Mesenchymal stem cell (in vitro differentiated cells and primary cell): ENCODE measurements at regions not wholly inside any gene's neighbourhood (a gene's known extent, or its start where the extent isn't known, plus 50 kb on each side); places are given as distances from the start of the nearest gene placed in this dataset.

Experiments used
- DNase-seq: peaks from one replicate; pipeline ENCODE4 v3.0.0-alpha.2; 2013
- H2AFZ ChIP-seq: one replicate; pipeline ENCODE4 v1.6.1; 2013; ENCODE audit warnings: low read depth, mild to moderate bottlenecking, control low read depth, inconsistent platforms, low read length, moderate library complexity
- H2AK5ac ChIP-seq: 2 replicates; pipeline ENCODE4 v1.6.1; 2013; ENCODE audit warnings: low read length, moderate library complexity, mild to moderate bottlenecking, inconsistent platforms; ENCODE audit not compliant: severe bottlenecking
- H2BK120ac ChIP-seq: one replicate; pipeline ENCODE4 v1.6.1; 2013; ENCODE audit warnings: low read depth, mild to moderate bottlenecking, inconsistent platforms, low read length, moderate library complexity
- H2BK12ac ChIP-seq, 2 experiments: one replicate each; pipeline ENCODE4 v1.6.1; 2013; ENCODE audit warnings: inconsistent platforms in 2 of 2, low read length in 2 of 2, mild to moderate bottlenecking in 2 of 2, moderate library complexity in 2 of 2, control low read depth in 1 of 2
- H2BK15ac ChIP-seq: one replicate; pipeline ENCODE4 v1.6.1; 2013; ENCODE audit warnings: mild to moderate bottlenecking, low read depth, inconsistent platforms; ENCODE audit not compliant: poor library complexity, severe bottlenecking
- H2BK5ac ChIP-seq: 2 replicates; pipeline ENCODE4 v1.6.1; 2013; ENCODE audit warnings: low read depth, mild to moderate bottlenecking, low read length, control low read depth, inconsistent platforms; ENCODE audit not compliant: poor library complexity, severe bottlenecking
- H3K14ac ChIP-seq, 2 experiments: one replicate each; pipeline ENCODE4 v1.6.1; 2013; ENCODE audit warnings: inconsistent platforms in 2 of 2, low read length in 2 of 2, control low read depth in 1 of 2, mild to moderate bottlenecking in 1 of 2, moderate library complexity in 1 of 2
- H3K18ac ChIP-seq, 2 experiments: one replicate each; pipeline ENCODE4 v1.6.1; 2013; ENCODE audit warnings: inconsistent platforms in 2 of 2, low read length in 2 of 2, control low read depth in 1 of 2, low read depth in 1 of 2, mild to moderate bottlenecking in 1 of 2
- H3K23ac ChIP-seq, 2 experiments: one replicate each; pipeline ENCODE4 v1.6.1; 2013; ENCODE audit warnings: inconsistent platforms in 2 of 2, low read length in 2 of 2, mild to moderate bottlenecking in 2 of 2, moderate library complexity in 2 of 2, control low read depth in 1 of 2
- H3K27ac ChIP-seq: 2 replicates; pipeline ENCODE4 v1.5.1; 2013; ENCODE audit warnings: mild to moderate bottlenecking, moderate library complexity, low read length, control low read depth, inconsistent platforms; ENCODE audit not compliant: poor library complexity, severe bottlenecking
- H3K27me3 ChIP-seq, 2 experiments: 2 replicates each; pipeline versions ENCODE4 v1.6.1 to v1.7.0; 2013; ENCODE audit warnings: low read length in 2 of 2, mild to moderate bottlenecking in 2 of 2, moderate library complexity in 2 of 2, control low read depth in 1 of 2, inconsistent platforms in 1 of 2; ENCODE audit not compliant: control insufficient read depth in 1 of 2, insufficient read depth in 1 of 2
- H3K36me3 ChIP-seq, 2 experiments: 2 replicates each; pipeline versions ENCODE4 v1.6.1 to v1.7.0; 2013; ENCODE audit warnings: low read length in 2 of 2, control low read depth in 1 of 2, inconsistent platforms in 1 of 2, low read depth in 1 of 2, mild to moderate bottlenecking in 1 of 2; ENCODE audit not compliant: insufficient read depth in 2 of 2, control insufficient read depth in 1 of 2
- H3K4ac ChIP-seq, 2 experiments: one replicate each; pipeline ENCODE4 v1.6.1; 2013; ENCODE audit warnings: inconsistent platforms in 2 of 2, low read length in 2 of 2, mild to moderate bottlenecking in 2 of 2, moderate library complexity in 2 of 2, control low read depth in 1 of 2, low read depth in 1 of 2
- H3K4me1 ChIP-seq: 2 replicates; pipeline ENCODE4 v1.6.1; 2013; ENCODE audit warnings: low read depth, low read length, control low read depth; ENCODE audit not compliant: control insufficient read depth, insufficient read depth
- H3K4me2 ChIP-seq: 2 replicates; pipeline ENCODE4 v1.6.1; 2013; ENCODE audit warnings: low read length, mild to moderate bottlenecking, inconsistent platforms; ENCODE audit not compliant: poor library complexity, severe bottlenecking
- H3K4me3 ChIP-seq, 2 experiments: 2 replicates each; pipeline versions ENCODE4 v1.5.1 to v1.7.0; 2013; ENCODE audit warnings: low read length in 2 of 2, mild to moderate bottlenecking in 2 of 2, control low read depth in 1 of 2, low read depth in 1 of 2; ENCODE audit not compliant: insufficient read depth in 1 of 2
- H3K79me1 ChIP-seq: replicated peaks from 2 replicates; pipeline ENCODE4 v1.6.1; 2013; ENCODE audit warnings: mild to moderate bottlenecking, control low read depth, low read length, inconsistent platforms; ENCODE audit not compliant: poor library complexity, severe bottlenecking
- H3K9ac ChIP-seq: 2 replicates; pipeline ENCODE4 v1.7.0; 2013; ENCODE audit warnings: mild to moderate bottlenecking, low read length, moderate library complexity
- H3K9me3 ChIP-seq: 2 replicates; pipeline ENCODE4 v1.7.0; 2013; ENCODE audit warnings: mild to moderate bottlenecking, low read length; ENCODE audit not compliant: control insufficient read depth
- H4K8ac ChIP-seq: one replicate; pipeline ENCODE4 v1.6.1; 2013; ENCODE audit warnings: inconsistent platforms, mild to moderate bottlenecking, low read length, moderate library complexity
- H4K91ac ChIP-seq: one replicate; pipeline ENCODE4 v1.6.1; 2013; ENCODE audit warnings: mild to moderate bottlenecking, low read length, inconsistent platforms
- WGBS: methylation state at CpG from one replicate; pipeline ENCODE4 v1.1.7; 2013; ENCODE audit warnings: mixed read lengths; 5-methylcytosine and 5-hydroxymethylcytosine counted together

DNA sequence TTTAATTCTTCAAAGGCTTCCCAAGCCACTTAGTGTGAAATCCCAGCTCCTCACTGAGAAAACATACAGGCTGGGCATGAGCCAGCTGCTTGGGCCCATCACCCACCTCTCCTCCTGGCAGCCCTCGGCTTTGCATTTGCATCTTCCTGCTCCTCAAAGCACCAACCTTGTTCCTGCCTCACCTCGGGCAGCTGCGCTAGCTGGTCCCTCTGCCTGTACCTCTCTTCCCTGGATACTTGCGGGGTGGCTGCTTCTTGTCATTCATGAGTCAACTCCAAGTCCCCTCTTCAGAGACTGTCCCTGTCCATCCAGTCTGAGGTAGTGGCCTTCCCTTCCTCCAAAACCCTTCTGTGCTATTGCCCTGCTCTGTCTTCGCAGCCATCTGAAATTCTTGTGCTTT, 116.1 kb upstream of the CXCL14 start:
- H2AK5ac ChIP-seq = no peak overlapping the region
- no peak overlapping the region for H4K8ac ChIP-seq
- WGBS = 83% methylated on average over 4 of the region's 5 CpGs
- no peak overlapping the region for H3K23ac ChIP-seq
- H3K4me3 ChIP-seq = no peak overlapping the region
- no peak overlapping the region for H4K91ac ChIP-seq
- no peak overlapping the region for H3K14ac ChIP-seq
- no peaks in the 10 kb centered on the region for H3K4me1 ChIP-seq
- no peak overlapping the region for H2AFZ ChIP-seq
- no peak overlapping the region for H2BK120ac ChIP-seq
- no peak overlapping the region for H3K4ac ChIP-seq
- no peak overlapping the region for H2BK12ac ChIP-seq
- H3K4me2 ChIP-seq = no peak overlapping the region
- H3K27ac ChIP-seq = no peak overlapping the region
- H3K9ac ChIP-seq = no peak overlapping the region
- H3K27me3 ChIP-seq = peaks cover 18 to 74% of the 10 kb centered on the region in 2 experiments
- H2BK15ac ChIP-seq = no peak overlapping the region
- H3K18ac ChIP-seq = no peak overlapping the region
- no peaks in the 10 kb centered on the region for H3K36me3 ChIP-seq
- no peaks in the 10 kb centered on the region for H3K9me3 ChIP-seq
- H2BK5ac ChIP-seq = no peak overlapping the region
- H3K79me1 ChIP-seq = no peaks in the 10 kb centered on the region
- no peak for DNase-seq

DNA sequence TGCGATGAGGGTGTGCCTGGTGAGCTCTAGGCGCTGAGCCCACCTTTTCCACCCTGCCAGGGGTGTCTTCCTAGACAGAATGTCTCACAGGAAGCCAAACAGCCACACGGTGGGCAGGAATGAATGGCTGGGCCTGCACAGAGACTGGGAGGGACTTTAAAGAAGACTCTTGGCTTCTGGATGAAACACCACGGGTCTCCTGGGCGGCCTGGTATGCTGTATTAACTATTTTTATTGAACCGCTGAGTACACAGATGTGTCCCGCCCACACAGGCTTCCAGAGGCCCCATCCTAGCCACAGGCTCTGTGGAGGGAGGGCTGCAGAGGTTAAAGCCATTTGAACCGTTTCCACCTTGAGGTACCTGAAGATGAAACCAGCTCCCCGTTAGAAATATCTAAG, 115.2 kb upstream of the CXCL14 start:
- Histone ChIP-seq H4K91ac (no peak overlapping the region), H3K4me3 (no peak overlapping the region), H4K8ac (no peak overlapping the region), H3K4ac (no peak overlapping the region), H3K79me1 (no peaks in the 10 kb centered on the region), H3K9ac (no peak overlapping the region), H2BK15ac (no peak overlapping the region), H3K9me3 (no peaks in the 10 kb centered on the region), H3K27me3 (peaks cover 18 to 72% of the 10 kb centered on the region in 2 experiments), H2AFZ (no peak overlapping the region), H2BK5ac (no peak overlapping the region), H3K4me1 (no peaks in the 10 kb centered on the region), H3K23ac (no peak overlapping the region), H3K14ac (no peak overlapping the region), H2BK120ac (no peak overlapping the region), H3K18ac (no peak overlapping the region), H3K4me2 (no peak overlapping the region), H2AK5ac (no peak overlapping the region), H2BK12ac (no peak overlapping the region), H3K36me3 (no peaks in the 10 kb centered on the region), H3K27ac (no peak overlapping the region)
- DNase-seq = no peak
- 59% methylated on average over 7 of the region's 9 CpGs for WGBS

DNA sequence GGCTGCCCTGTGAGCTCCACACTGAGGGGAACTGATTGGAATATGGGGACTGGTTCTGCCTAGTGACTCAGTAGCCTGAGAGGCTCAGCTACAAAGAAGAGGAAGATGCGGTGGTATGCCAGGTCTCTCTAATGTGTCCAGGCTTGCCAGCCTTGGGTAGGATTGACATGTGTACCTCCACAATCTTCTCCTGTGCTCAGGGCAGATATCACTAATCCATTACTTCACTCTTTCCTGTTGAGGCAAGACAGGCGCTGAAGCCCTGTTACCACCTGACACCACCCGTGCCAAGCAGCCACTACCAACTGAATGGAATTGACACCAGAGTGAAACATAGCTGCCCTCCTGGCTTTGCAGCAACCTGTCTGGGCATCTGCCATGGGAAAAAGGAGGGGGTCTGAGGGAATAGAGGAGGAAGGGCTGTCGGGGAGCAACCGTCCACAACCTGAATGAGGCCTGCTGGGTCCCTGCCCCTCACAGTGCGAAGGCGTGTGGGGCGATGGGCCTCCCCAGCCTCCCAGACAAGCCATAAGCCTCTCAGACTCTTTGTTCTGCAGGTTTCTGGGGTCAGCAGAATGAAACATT, 114.7 kb upstream of the CXCL14 start:
- no peak overlapping the region for H3K4me3 ChIP-seq
- no peak overlapping the region for H2AK5ac ChIP-seq
- H4K8ac ChIP-seq = no peak overlapping the region
- no peak overlapping the region for H4K91ac ChIP-seq
- no peak overlapping the region for H2AFZ ChIP-seq
- DNase-seq = no peak
- H3K4me1 ChIP-seq = no peaks in the 10 kb centered on the region
- no peak overlapping the region for H3K23ac ChIP-seq
- peaks cover 18 to 77% of the 10 kb centered on the region in 2 experiments for H3K27me3 ChIP-seq
- H3K9me3 ChIP-seq = no peaks in the 10 kb centered on the region
- no peak overlapping the region for H3K4ac ChIP-seq
- H2BK5ac ChIP-seq = no peak overlapping the region
- H2BK15ac ChIP-seq = no peak overlapping the region
- H3K36me3 ChIP-seq = no peaks in the 10 kb centered on the region
- no peak overlapping the region for H3K4me2 ChIP-seq
- H2BK12ac ChIP-seq = no peak overlapping the region
- H3K9ac ChIP-seq = no peak overlapping the region
- no peak overlapping the region for H3K18ac ChIP-seq
- H3K14ac ChIP-seq = no peak overlapping the region
- WGBS = 84% methylated on average over 5 of the region's 8 CpGs
- no peak overlapping the region for H2BK120ac ChIP-seq
- H3K79me1 ChIP-seq = no peaks in the 10 kb centered on the region
- no peak overlapping the region for H3K27ac ChIP-seq

DNA sequence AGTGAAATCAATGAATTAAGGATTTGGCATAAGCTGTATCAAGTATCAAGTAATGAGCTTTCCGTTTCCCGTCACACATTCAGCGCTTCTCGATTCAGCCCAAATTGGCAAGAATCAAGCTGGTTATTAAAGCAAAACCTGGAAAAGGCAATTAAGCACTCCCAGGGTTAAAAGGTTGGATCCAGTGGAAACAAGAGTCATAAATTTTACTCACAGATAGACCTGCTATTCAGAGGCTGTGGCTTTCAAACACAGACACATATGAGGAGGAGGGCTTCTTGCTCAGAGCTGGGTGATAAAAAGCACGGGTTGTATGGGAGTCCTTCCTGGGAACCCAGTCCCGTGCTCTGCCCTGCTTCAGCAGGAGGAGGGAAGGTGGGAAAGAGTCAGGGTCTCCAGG, 112.3 kb upstream of the CXCL14 start:
- Histone ChIP-seq H3K79me1 (no peaks in the 10 kb centered on the region), H3K9me3 (no peaks in the 10 kb centered on the region), H3K18ac (no peak overlapping the region), H3K9ac (no peak overlapping the region), H2AFZ (no peak overlapping the region), H2BK5ac (no peak overlapping the region), H3K4me1 (no peaks in the 10 kb centered on the region), H2AK5ac (no peak overlapping the region), H2BK120ac (no peak overlapping the region), H2BK15ac (no peak overlapping the region), H3K27me3 (peaks cover 7 to 67% of the 10 kb centered on the region in 2 experiments), H3K4ac (no peak overlapping the region), H3K23ac (no peak overlapping the region), H3K27ac (no peak overlapping the region), H3K4me2 (no peak overlapping the region), H3K36me3 (no peaks in the 10 kb centered on the region), H3K14ac (no peak overlapping the region), H3K4me3 (no peak overlapping the region), H4K91ac (no peak overlapping the region), H4K8ac (no peak overlapping the region), H2BK12ac (no peak overlapping the region)
- WGBS = 51% methylated on average over 6 of the region's 6 CpGs
- no peak for DNase-seq
